GM11168 (cell line): ENCODE measurements at regions not wholly inside any gene's neighbourhood (a gene's known extent, or its start where the extent isn't known, plus 50 kb on each side); places are given as distances from the start of the nearest gene placed in this dataset.

Experiments used
- in situ Hi-C: fragments of 300-500 bp; cut with MboI; formaldehyde crosslinking; loops from one replicate; pipeline ENCODE4 v1.12.0; 2022; ENCODE audit warnings: low sequenced_read_pairs; ENCODE audit not compliant: unreplicated experiment

- in situ Hi-C loops = loop anchor here (25.0 kb wide), 1 partner anchor 420 kb away; no protein-coding TSS in a partner anchor
These were observed 65.5 kb upstream of the SEC22B start for GRCh38 chr1:120241868-120242267.

- in situ Hi-C loops = loop anchor here (25.0 kb wide), 1 partner anchor 422 kb away; no protein-coding TSS in a partner anchor
These were observed 63.9 kb upstream of the SEC22B start for GRCh38 chr1:120240181-120240580.

GRCh38 chr1:120239351-120239750, 63.0 kb upstream of the SEC22B start:
- in situ Hi-C loops = loop anchor here (25.0 kb wide), 1 partner anchor 423 kb away; no protein-coding TSS in a partner anchor

DNA sequence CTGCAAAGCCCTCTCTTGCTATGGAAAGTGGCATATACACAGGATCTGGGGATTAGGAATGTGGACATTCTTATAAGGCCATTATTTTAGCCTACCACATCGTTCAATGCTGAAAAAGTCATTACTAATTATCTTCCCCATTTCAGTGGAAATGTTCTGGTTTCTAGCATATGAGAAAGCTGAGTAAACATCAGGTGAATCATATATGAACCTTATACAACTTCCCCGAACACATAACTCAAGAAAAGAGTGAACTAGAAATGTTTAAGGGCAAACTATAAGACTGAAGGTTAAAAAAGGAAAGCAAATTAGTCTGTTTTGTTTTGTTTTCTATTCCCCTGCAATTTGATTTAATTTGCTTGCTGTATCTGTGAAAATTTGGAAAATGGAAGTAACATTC, 62.5 kb upstream of the SEC22B start:
- in situ Hi-C loops = loop anchor here (25.0 kb wide), 1 partner anchor 423 kb away; no protein-coding TSS in a partner anchor

DNA sequence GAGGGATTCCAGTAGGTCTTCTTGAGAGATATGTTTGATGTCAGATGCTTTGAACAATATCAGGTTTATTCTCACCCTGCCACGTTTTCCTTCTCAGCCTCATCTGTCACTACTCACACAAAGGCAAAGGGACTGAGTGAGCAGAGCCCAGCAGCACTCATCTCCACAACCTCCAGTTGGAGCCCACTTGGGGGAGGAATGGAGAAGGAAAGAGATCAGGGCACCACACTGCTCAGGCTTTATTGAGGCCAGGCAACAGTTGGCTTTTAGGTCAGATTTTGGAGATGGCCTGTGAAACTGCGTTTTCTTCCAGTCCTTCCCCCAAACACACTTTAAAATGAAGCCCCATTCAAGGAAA, 57.3 kb upstream of the SEC22B start:
- in situ Hi-C loops = loop anchor here (25.0 kb wide), 1 partner anchor 429 kb away; no protein-coding TSS in a partner anchor

- in situ Hi-C loops = loop anchor here (25.0 kb wide), 1 partner anchor 429 kb away; no protein-coding TSS in a partner anchor
These were observed 56.7 kb upstream of the SEC22B start for GRCh38 chr1:120232834-120233660.

DNA sequence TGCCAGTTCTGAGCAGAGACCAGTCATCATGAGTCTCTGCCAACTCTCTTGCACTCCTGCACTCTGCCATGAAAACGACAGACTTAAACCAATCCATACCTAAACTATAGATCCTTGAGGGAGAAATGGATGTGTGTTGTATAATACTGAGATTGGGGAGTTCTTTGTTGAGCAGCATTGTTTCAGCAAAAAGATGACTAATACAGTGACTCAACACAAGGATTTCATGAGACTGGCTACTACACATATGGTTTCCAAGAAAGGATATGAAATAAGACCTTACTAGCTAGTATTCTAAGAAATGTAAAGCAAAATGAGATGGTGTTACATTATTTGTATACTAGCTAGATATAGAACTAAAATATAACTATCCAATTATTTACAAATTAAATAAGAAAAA, 53.5 kb upstream of the SEC22B start:
- in situ Hi-C loops = loop anchor here (25.0 kb wide), 1 partner anchor 432 kb away; no protein-coding TSS in a partner anchor
